Heart right ventricle (tissue), 16 donors: ENCODE measurements at regions not wholly inside any gene's neighbourhood (a gene's known extent, or its start where the extent isn't known, plus 50 kb on each side); places are given as distances from the start of the nearest gene placed in this dataset.

Experiments
- ATAC-seq, 8 donors: fragments of 200-7000 bp; cut with Tn5 transposase; one replicate each; pipeline ENCODE4 v1.9.1; 2020; ENCODE audit warnings: mild to moderate bottlenecking in 8 of 8, moderate library complexity in 8 of 8, moderate number of reproducible peaks in 1 of 8
- DNase-seq, 2 donors: peaks; one replicate each; pipeline ENCODE4 v3.0.0-alpha.2; 2020
- H3K27ac ChIP-seq, 10 donors: fragments of 200-600 bp; sonication (generic) in 2 of 10; one replicate each; pipeline versions ENCODE4 v1.5.0 to v1.8.0; 2020 to 2022; ENCODE audit warnings: mild to moderate bottlenecking in 3 of 10
- H3K27me3 ChIP-seq, 7 donors: fragments of 200-600 bp; one replicate each; pipeline ENCODE4 v1.8.0; 2021 to 2022; ENCODE audit warnings: mild to moderate bottlenecking in 2 of 7
- H3K36me3 ChIP-seq, 9 donors: fragments of 200-600 bp; sonication (generic) in 1 of 9; one replicate each; pipeline versions ENCODE4 v1.5.0 to v1.8.0; 2020 to 2022; ENCODE audit warnings: mild to moderate bottlenecking in 2 of 9
- H3K4me1 ChIP-seq, 9 donors: fragments of 200-600 bp; sonication (generic) in 1 of 9; one replicate each; pipeline versions ENCODE4 v1.5.0 to v1.8.0; 2020 to 2022; ENCODE audit warnings: mild to moderate bottlenecking in 4 of 9
- H3K4me3 ChIP-seq, 10 donors: fragments of 200-600 bp; sonication (generic) in 2 of 10; one replicate each; pipeline versions ENCODE4 v1.5.0 to v1.8.0; 2020 to 2022; ENCODE audit warnings: mild to moderate bottlenecking in 7 of 10, moderate library complexity in 2 of 10
- H3K9me3 ChIP-seq, 11 donors: fragments of 200-600 bp in 10 of 11; sonication (generic) in 2 of 11; one replicate each; pipeline versions ENCODE4 v1.5.0 to v1.8.0; 2013 to 2022; ENCODE audit warnings: mild to moderate bottlenecking in 2 of 11, control low read depth in 1 of 11, moderate library complexity in 1 of 11
- WGBS, 2 donors: extraction: QIAGEN DNeasy Blood & Tissue Kit; methylation state at CpG; one replicate each; pipeline ENCODE4 v1.1.7; 2013; ENCODE audit warnings: inconsistent platforms in 1 of 2; 5-methylcytosine and 5-hydroxymethylcytosine counted together
- intact Hi-C, 10 donors: fragments of 100-400 bp; cut with DNase I; formaldehyde crosslinking; loops; one replicate each; pipeline versions ENCODE4 v1.11.1 to v1.14.2; 2022
- TF ChIP-seq, protein P1 (sequence below), 9 donors: fragments of 200-600 bp; sonication (generic) in 2 of 9; IDR thresholded peaks; one replicate each; pipeline versions ENCODE4 v1.5.0 to v1.8.0; 2021 to 2022; ENCODE audit warnings: antibody characterized with exemption in 9 of 9, mild to moderate bottlenecking in 5 of 9, moderate library complexity in 1 of 9
- donor health status: Arrhythmogenic right ventricular cardiomyopathy.
- donor health status: ischemic (EF 13 %, LVEDD 7.1; RV severe dilation, severe dysfunction).
- donor health status: healthy with polysubstance abuse.
- donor health status: DM: no; HTN: yes; CAD: no.
- donor health status: DM: no; HTN: no; CAD: no.
- donor health status: ischemic (EF 25% LVEDD 6.9; RV normal size, moderate dysfunction).
- donor health status: ischemic (EF 25% LVEDD 5.7; RV mildly dilated, moderate dysfunction).
- donor health status: healthy.
- donor health status: DM: yes; HTN: yes; CAD: no.
- donor health status: Ischemic cardiomyopathy.
- donor health status: ischemic (EF 35%, LVEDD 5.7; RV mildly dilated, moderate dysfunction).
- donor health status: nonischemic (EF 11% LVEDD 7.7; RV severe dilation, severe dysfunction).
- donor health status: DM: yes; HTN: yes; CAD: no.
- donor health status: PGD.
- donor health status: ischemic (EF 29% LVEDD 5.4; RV normal size, mild dysfunction).
- donor health status: nonischemic (EF 23%, LVEDD 6.1; RV moderate dilation, normal function).

DNA sequence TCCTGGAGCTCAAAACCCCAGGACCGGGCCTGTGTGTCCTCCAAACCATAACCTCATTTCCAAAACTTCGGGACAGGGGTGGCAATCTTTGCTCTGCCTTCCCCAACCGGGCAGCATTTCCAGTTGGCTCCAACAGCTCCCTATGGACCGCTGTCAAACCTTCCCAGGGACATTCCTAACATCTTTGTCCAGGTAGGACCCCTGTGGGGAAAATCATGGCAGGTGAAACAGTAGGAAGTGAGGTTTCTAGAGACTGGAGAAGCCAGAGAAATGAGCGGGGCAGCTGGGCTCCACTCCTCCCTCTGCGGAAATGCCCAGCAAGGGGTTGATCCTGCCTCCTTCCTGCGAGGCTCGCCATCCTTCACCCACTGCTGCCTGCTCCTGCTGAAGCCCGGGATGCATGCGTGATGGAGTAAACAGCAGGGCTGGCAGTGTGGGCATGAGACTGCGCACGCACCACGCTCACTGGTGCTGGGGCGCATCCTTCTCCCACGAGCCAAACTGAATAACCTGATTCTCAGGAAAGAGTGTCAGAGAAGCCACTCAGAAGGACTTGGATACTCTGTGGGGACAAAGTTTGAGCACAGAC, 136.4 kb downstream of the BUD13 start:
- WGBS, 2 donors, result 78 to 80% methylated on average over 15 of the region's 15 CpGs
- peaks cover 0 to 8% (median 0%) of the 10 kb centered on the region in 11 donors for H3K9me3 ChIP-seq
- intact Hi-C loops, result loop anchor here in 1 of 10 donors (10.0 kb wide), 1 partner anchor 182 kb away; no protein-coding TSS in a partner anchor
- no peaks in the 10 kb centered on the region for H3K36me3 ChIP-seq
- no peak for ATAC-seq
- H3K27ac ChIP-seq, result no peak overlapping the region
- H3K4me1 ChIP-seq, result no peaks in the 10 kb centered on the region
- TF ChIP-seq, protein P1, sequence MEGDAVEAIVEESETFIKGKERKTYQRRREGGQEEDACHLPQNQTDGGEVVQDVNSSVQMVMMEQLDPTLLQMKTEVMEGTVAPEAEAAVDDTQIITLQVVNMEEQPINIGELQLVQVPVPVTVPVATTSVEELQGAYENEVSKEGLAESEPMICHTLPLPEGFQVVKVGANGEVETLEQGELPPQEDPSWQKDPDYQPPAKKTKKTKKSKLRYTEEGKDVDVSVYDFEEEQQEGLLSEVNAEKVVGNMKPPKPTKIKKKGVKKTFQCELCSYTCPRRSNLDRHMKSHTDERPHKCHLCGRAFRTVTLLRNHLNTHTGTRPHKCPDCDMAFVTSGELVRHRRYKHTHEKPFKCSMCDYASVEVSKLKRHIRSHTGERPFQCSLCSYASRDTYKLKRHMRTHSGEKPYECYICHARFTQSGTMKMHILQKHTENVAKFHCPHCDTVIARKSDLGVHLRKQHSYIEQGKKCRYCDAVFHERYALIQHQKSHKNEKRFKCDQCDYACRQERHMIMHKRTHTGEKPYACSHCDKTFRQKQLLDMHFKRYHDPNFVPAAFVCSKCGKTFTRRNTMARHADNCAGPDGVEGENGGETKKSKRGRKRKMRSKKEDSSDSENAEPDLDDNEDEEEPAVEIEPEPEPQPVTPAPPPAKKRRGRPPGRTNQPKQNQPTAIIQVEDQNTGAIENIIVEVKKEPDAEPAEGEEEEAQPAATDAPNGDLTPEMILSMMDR (IDR thresholded peaks at IDR 0.05), result no peak
- no peak for DNase-seq
- H3K4me3 ChIP-seq, result no peak overlapping the region
- peaks cover 0 to 32% (median 0%) of the 10 kb centered on the region in 7 donors for H3K27me3 ChIP-seq

DNA sequence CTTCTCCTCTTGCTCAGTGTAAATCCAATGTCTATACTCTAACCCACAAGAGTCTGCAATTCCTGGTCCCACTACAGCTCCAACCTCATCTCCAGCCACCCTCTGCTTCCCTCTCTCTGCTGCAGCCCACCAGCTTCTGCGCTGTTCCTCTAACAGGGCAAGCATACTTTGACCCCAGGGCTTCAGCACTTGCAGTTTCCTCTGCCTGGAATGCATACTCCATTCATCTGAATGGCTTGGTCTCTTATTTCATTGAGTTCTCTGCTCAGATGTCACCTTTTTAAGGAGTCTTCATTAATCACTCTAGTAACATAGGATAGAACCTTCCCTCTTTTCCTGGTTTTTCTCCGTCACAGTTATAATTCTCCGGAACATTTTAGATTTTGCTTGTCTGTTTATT, 141.6 kb downstream of the BUD13 start:
- peaks cover 0 to 5% (median 0%) of the 10 kb centered on the region in 7 donors for H3K27me3 ChIP-seq
- no peak overlapping the region for H3K27ac ChIP-seq
- no peaks in the 10 kb centered on the region for H3K36me3 ChIP-seq
- WGBS, 2 donors, result 64 to 68% methylated on average over 3 of the region's 3 CpGs
- TF ChIP-seq, protein P1 (IDR thresholded peaks at IDR 0.05), result no peak
- peaks cover 0 to 27% (median 0%) of the 10 kb centered on the region in 11 donors for H3K9me3 ChIP-seq
- no peak overlapping the region for H3K4me3 ChIP-seq
- ATAC-seq, result no peak
- intact Hi-C loops, result loop anchor here in 1 of 10 donors (10.0 kb wide), 1 partner anchor 176 kb away; no protein-coding TSS in a partner anchor
- no peak for DNase-seq
- no peaks in the 10 kb centered on the region for H3K4me1 ChIP-seq

DNA sequence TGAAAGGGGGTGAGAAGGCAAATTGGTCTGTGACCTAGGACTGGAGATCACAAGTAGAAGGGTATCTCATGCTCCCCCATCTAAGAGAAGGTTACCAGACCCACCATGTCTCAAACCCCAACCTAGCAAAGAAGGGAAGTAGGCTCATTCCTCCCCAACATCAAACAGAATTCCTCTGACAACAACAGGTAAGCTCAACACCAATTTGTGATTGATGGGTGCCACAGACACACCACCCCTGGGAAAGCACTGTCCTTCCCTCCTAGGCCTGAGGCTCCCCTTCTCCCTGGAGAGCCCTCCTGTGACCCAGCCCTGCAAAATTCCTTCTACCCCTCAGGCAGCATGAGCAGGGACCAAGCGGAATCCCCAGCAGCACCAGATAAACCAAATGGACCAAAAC, 154.3 kb downstream of the BUD13 start:
- DNase-seq (no peak), ATAC-seq (no peak)
- TF ChIP-seq, protein P1 (IDR thresholded peaks at IDR 0.05), result no peak
- Histone ChIP-seq H3K4me3 (no peak overlapping the region), H3K27me3 (peaks cover 0 to 17% (median 7%) of the 10 kb centered on the region in 7 donors), H3K36me3 (no peaks in the 10 kb centered on the region), H3K27ac (no peak overlapping the region), H3K9me3 (no peaks in the 10 kb centered on the region), H3K4me1 (no peaks in the 10 kb centered on the region)
- intact Hi-C loops, result no loop called here
- 75 to 91% methylated on average over 1 of the region's 1 CpG for WGBS, 2 donors

GRCh38 chr11:116615211-116615865, 157.4 kb downstream of the BUD13 start:
- DNase-seq, result no peak

More at GRCh38 chr11:116615211-116615865, 157.4 kb downstream of the BUD13 start:
- no peaks in the 10 kb centered on the region for H3K4me1 ChIP-seq
- H3K4me3 ChIP-seq, result no peak overlapping the region
- 68 to 76% methylated on average over 7 of the region's 7 CpGs for WGBS, 2 donors
- TF ChIP-seq, protein P1 (IDR thresholded peaks at IDR 0.05), result no peak
- H3K36me3 ChIP-seq, result no peaks in the 10 kb centered on the region
- peaks cover 0 to 27% (median 12%) of the 10 kb centered on the region in 7 donors for H3K27me3 ChIP-seq
- intact Hi-C loops, result no loop called here
- peaks cover 0 to 3% (median 0%) of the 10 kb centered on the region in 11 donors for H3K9me3 ChIP-seq
- H3K27ac ChIP-seq, result no peak overlapping the region
- ATAC-seq, result no peak
